Stimulated activated CD4-positive, alpha-beta T cell treated with anti-CD3 and anti-CD28 coated beads, Interleukin-4, amount 100 ng/mL, for 1 hour (primary cell): ENCODE measurements at regions not wholly inside any gene's neighbourhood (a gene's known extent, or its start where the extent isn't known, plus 50 kb on each side); places are given as distances from the start of the nearest gene placed in this dataset.

Source experiments
- DNase-seq: peaks from one replicate; pipeline ENCODE4 v3.0.0-alpha.2; 2020

DNA sequence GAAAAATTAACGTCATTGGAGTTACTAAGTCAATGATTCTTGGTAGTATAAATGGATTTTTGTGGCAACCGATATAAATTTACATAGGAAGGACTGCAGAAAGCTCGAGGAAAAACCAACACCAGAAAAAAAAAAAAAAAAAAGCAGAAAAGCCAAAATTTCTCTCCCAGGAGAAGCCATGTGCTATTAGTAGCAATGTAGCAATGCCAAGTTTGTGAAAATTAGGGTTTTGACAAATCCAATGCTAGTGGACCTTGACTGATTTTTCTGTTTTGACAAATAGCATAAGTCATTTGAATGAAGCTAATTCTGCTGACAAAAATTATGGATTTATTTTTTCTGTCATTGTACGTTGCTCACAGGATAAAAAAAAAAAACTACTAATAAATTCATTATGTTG, 1561.9 kb downstream of the MRPL39 start:
- no peak for DNase-seq

DNA sequence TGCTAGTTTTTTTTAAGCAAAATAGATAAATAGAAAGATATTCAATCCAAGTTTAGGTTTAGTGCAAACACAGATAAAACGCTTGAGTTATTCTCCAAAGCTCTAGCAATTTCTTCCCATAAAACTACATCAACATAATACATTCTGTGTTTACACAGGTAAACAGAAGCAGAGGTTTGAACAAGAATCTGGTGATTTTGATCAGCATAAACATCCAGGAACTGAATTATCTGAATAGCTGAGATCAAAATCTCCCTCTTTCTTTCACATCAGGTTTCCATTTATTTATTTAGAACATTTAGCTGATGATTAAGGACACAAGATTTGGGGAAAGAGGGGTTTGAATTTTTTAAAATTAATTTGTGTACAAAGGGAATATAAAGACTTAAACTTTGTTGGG, 1564.6 kb downstream of the MRPL39 start:
- no peak for DNase-seq

DNA sequence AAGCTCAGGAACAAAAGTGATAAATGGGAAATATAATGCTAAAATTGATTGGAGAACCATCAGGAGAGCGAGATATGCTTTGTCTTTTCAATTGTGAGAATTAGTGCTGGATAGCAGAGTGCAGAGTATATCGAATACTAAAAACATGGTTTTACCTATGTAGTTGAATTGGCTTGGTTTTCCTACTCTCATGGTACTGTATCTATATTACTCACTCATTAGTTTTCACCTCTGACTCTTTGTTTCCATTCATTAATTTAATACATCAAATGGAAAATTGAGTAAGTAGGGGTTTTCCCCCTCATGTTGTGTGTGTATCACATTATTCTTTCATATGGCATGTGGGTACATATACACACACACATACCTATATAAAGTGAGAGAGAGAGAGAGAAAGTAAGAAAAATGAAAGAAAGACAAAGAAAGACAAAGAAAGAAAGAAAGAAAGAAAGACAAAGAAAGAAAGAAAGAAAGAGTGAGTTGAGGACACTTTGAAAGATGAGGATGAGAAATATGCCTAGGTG, 1574.5 kb downstream of the MRPL39 start:
- DNase-seq: no peak

GRCh38 chr21:24027396-24027795, 1579.9 kb downstream of the MRPL39 start:
- no peak for DNase-seq

DNA sequence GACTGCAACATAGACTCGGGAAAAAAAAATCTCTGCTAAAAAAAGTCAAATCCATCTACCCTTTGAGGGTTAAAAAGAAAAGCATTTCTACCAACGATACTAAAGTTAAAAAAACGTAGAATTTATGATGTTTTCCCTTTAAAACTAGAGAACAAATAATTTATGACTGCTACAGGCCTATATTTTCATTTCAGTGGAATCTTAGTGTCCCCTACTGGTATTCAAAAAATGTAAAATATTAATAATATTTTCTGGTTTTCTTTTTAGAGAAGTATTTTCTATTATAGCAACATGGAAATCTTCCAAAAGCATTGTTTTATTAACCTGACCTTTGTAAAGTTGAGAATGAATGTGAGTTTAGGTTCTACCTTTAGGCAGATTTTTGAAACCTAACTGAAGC, 1582.2 kb downstream of the MRPL39 start:
- no peak for DNase-seq

DNA sequence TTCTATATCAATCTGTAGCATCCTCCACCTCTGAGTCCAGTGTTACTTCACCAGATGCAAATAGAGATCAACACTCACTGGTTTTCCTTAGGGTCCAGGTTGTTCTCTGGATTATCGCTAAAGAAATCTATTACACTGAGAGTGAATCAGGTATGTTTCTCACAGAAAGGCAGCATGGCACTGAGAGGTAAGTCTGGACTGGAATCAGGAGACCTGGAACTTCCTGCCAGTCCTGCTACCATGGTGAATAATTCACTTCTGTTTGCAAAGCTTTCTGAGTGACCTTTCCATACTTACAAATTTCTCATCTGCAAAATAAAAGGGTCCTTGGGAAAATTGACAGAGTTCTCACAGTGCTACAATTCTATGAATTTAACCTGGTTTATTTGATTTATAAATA, 1583.3 kb downstream of the MRPL39 start:
- no peak for DNase-seq

- DNase-seq: no peak
These were observed 1583.9 kb downstream of the MRPL39 start for GRCh38 chr21:24023402-24023801.

DNA sequence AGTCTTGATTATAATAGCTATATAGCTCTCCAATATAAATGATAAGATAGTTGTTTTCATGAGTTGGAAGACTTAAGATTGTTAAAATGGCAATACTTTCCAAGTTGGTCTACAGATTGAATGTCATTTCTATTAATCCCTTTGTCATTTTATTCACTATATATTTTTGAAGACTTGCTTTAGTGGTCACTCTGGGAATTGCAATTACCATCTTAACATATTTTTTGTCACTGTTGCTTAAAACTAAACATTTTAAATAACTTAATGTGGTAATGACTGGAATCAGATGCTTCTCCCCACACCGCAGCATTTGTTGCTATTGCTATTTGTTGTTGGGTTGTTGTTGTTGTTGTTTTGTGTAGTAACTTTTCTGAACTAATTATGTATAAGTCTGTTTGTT, 1592.9 kb downstream of the MRPL39 start:
- no peak for DNase-seq

DNA sequence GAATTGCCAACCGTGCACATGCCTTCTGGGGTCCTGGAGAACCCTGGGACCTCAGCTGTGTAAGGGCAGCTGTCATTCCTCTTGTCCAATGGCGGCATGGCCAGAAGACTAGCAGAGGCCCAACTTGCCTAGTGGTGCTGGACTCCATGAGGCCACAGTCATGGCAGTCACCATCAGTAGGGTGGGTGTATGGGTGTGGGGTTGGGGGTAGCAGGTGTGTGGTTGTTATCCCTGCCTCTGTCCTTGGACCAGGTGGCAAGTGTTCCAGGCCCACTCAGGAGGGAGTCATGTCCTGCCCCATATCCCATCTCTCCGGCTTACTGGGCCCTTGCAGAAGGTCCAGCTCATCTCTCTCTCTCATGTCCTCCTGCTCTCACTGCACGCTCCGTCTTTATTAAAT, 1596.2 kb downstream of the MRPL39 start:
- DNase-seq: no peak

DNA sequence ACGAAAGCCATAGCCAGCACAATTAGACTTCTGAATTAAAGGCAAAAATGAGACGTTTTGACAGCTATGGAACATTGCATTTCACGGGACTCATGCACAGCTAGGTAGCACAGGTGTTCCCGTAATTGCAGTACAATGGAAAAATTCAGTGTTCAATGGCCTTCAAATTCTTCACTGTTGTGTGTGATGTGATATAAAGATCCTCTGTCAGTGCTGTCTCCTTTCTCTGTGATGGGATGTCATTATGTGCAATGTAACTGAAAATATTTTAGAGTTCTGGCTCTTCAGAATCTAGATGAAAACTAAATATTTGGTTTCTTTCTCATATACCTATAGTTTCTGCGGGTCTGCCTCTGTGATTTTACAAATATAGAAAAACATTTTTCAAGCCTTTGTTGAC, 1599.7 kb downstream of the MRPL39 start:
- no peak for DNase-seq

- no peak for DNase-seq
These were observed 1620.3 kb downstream of the MRPL39 start for GRCh38 chr21:23986987-23987386.

DNA sequence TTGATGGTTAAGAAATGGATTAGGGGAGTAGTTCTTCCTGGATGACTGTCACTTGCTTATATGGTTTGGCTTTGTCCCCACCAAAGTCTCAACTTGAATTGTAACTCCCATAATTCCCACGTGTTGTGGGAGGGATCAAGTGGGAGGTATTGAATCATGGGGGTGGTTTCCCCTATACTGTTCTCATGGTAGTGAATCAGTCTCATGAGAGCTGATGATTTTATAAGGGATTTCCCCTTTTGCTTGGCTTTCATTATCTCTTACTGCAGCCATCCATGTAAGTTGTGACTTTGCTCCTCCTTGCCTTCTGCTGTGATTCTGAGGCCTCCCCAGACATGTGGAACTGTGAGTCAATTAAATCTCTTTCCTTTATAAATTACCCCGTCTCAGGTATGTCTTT, 1621.1 kb downstream of the MRPL39 start:
- DNase-seq: no peak

- DNase-seq: no peak
These were observed 1624.7 kb downstream of the MRPL39 start for GRCh38 chr21:23982546-23982945.

- DNase-seq: no peak
These were observed 1629.3 kb downstream of the MRPL39 start for GRCh38 chr21:23977971-23978370.

GRCh38 chr21:23968722-23969647, 1638.3 kb downstream of the MRPL39 start:
- peak; percentile 47 for DNase-seq

DNA sequence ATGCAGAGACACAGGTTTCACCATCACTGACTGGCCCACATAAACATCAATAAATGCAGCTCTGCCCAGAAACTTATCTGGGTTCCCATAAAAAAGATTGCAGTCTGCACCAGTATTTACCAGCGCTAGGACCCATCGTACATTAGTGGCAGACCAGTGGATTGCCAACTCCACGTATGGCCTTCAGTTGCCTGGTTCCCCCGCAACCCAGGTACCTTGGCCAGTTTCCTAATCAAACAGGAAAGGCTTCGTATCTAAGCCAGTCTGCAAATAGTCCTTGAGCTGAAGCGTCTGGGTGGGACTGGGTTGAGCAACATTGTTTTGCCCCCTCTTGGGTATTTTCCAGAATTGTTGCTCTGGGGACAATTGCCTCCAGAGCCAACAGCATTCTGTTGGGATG, 1639.3 kb downstream of the MRPL39 start:
- no peak for DNase-seq

DNA sequence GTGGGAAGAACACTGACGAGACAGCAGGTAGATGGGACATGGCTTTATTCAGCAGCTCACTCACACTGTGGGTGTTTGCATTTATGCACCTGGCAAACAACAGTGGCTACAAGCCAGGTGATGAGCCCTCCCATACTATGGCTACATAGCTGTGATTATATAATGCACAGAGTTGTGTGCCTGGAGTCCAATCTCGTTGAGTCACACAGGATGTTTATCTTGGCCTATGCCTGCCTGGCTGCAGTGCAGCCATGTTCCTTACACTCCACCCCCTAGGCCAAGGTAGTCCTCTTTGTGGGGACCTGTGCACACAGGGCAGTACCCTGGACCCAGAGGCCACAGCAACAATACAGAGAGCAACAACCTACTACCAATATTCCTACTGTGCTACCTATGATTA, 1643.8 kb downstream of the MRPL39 start:
- DNase-seq: no peak

DNA sequence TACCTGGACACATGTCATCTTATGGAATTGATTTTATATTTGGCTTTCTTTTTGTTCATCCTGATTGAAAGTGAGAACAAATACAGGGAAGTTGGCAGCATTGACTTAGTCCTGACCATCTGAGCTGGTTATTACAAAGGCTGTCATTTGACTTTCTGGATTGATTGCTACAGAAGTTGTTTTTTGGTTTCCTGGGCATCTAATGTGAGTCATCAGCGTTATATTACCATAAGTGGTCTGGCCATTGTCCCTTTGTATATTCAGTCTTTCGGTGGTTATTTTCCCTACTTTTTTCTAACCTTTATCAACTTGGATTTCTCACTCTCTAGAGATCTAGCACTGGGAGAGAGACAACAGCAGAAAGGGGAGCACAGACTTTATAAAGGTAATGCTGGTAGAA, 1646.5 kb downstream of the MRPL39 start:
- no peak for DNase-seq

DNA sequence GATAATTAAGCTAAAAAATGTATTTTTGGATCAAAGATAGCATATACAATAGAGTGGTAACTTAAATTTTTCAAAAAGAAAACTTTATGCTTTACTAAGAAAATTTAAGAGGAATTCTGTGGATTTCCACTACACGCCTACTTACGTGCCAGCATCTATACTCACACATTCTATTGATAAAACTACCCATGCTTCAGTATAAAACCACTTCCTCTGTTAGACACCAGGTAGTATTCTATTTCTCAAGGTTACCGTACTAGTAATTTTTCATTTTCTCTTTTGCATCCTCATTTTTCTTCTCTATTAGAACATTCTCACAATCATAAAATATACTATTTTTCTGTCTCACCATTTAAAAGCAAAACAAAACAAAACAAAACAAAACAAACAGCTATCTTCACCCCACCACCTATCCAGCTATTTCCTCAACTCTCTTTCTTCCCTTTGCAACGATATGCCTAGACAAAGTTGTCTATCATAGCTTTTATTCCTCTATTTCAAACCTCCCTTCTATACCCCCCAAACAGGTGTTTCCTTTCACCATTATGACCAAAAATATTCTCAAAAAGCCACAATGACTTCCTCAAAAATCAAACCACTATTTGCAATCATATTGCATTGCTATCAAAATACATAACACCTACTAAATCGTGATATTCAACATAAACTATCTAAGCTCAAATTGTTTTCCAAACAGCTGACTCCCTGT, 1652.0 kb downstream of the MRPL39 start:
- no peak for DNase-seq

DNA sequence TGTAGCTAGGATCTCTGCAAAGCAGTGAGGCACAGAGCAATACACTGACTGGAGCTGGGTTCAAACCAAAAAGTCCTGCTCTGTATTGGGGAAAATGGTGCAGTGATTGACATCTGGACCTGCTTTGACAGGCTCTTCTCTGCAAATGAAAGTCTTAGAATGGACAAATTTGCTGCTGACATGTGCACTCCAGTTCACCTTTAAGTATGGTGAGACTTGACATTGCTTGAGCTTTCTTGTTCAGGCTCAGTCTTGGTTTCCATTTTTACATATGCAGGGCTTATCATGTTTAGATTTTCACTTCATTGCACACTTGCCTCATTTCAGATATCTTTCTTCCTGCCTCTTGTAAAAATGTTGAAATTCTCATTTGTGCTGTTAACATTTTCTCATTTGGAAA, 1655.0 kb downstream of the MRPL39 start:
- DNase-seq: no peak

DNA sequence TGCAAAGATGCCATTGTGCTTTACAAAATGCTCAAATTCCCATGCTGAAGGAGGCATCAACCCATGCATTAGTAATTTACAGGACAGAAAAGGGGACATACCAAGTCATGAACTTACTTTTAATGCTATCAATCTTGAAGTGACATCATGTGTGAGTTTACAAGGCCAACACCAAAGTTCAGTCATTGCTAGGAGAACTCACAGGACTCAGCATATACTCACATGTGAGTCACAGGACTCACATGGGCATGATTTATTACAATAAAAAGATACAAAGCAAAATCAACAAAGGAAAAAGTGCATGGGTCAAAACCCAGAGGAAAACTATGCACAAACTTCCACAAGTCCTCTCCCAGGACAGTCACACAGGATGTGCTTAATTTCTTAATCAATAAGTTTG, 1656.0 kb downstream of the MRPL39 start:
- no peak for DNase-seq

DNA sequence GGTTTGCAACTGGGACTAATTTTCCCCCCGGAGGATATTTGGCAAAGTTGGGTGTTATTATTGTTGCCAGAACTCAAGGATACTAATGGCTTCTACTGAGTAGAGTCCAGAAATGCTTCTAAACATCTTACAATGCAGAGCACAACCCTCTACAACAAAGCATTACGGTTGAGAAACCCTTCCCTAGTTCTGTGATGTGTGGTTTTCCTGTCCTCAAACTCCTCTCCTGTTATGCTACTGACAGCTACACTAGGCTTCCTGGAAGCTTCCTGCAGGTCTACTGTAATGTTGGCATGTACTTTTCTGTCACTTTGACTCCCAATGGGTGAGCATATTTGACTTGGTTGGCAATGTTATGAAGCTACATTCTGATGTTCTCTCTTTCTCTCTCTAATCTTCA, 1656.9 kb downstream of the MRPL39 start:
- DNase-seq: no peak

- no peak for DNase-seq
These were observed 1657.8 kb downstream of the MRPL39 start for GRCh38 chr21:23949493-23949892.
